ENCODE measurements at regions not wholly inside any gene's neighbourhood (a gene's known extent, or its start where the extent isn't known, plus 50 kb on each side); places are given as distances from the start of the nearest gene placed in this dataset.

DNA sequence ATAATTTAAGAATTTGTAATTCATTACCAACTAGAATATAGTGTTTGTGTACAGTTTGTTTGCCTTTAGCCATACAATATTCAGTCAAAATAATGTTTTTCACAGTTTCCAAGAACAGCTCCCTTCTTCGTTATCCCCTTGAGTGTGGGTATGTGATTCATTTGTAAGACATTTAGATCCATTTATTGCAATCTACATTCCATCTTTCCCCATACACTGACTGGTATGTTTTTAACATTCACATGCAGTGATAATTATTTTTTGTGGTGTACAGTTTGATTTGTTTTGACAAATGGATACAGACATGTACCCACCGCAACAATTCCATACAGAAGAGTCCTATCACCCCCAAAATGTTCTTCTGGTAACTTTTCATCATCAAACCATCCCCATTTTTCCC lies 589.1 kb upstream of the ADAMTS5 start:
- TF ChIP-seq CTCF (IDR thresholded peaks at IDR 0.05; ENCODE audit: low read depth, low read length) (no peak), POLR2A (IDR thresholded peaks at IDR 0.05; ENCODE audit: extremely low read depth, insufficient read length) (no peak), MYC (IDR thresholded peaks at IDR 0.05; ENCODE audit: low read depth, low read length) (no peak)
- TF ChIP-seq, protein P1, sequence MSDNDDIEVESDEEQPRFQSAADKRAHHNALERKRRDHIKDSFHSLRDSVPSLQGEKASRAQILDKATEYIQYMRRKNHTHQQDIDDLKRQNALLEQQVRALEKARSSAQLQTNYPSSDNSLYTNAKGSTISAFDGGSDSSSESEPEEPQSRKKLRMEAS (IDR thresholded peaks at IDR 0.05; ENCODE audit: low read depth, low read length): no peak

Data from NB4 (cell line).